Activated CD4-positive, alpha-beta T cell treated with anti-CD3 and anti-CD28 coated beads for 1 hour (primary cell): ENCODE measurements at regions not wholly inside any gene's neighbourhood (a gene's known extent, or its start where the extent isn't known, plus 50 kb on each side); places are given as distances from the start of the nearest gene placed in this dataset.

Experiments
- DNase-seq: peaks from one replicate; pipeline ENCODE4 v3.0.0-alpha.2; 2020

GRCh38 chr18:45447355-45448265, 167.7 kb upstream of the SLC14A2 start:
- DNase-seq = no peak

GRCh38 chr18:45448871-45449270, 166.4 kb upstream of the SLC14A2 start:
- no peak for DNase-seq

- no peak for DNase-seq
Measured at GRCh38 chr18:45449418-45450227, 165.7 kb upstream of the SLC14A2 start.

GRCh38 chr18:45456090-45457021, 158.9 kb upstream of the SLC14A2 start:
- DNase-seq = no peak

- DNase-seq = no peak
Measured at GRCh38 chr18:45458033-45458432, 157.2 kb upstream of the SLC14A2 start.

- no peak for DNase-seq
Measured at GRCh38 chr18:45462179-45462578, 153.1 kb upstream of the SLC14A2 start.

- DNase-seq = no peak
Measured at GRCh38 chr18:45463451-45463850, 151.8 kb upstream of the SLC14A2 start.

GRCh38 chr18:45464619-45465018, 150.7 kb upstream of the SLC14A2 start:
- DNase-seq = no peak

- DNase-seq = no peak
Measured at GRCh38 chr18:45467293-45467692, 148.0 kb upstream of the SLC14A2 start.

GRCh38 chr18:45467945-45468344, 147.3 kb upstream of the SLC14A2 start:
- no peak for DNase-seq

- DNase-seq = no peak
Measured at GRCh38 chr18:45478889-45479288, 136.4 kb upstream of the SLC14A2 start.

- no peak for DNase-seq
Measured at GRCh38 chr18:45480219-45481015, 134.9 kb upstream of the SLC14A2 start.

- DNase-seq = no peak
Measured at GRCh38 chr18:45481821-45482220, 133.5 kb upstream of the SLC14A2 start.

GRCh38 chr18:45482286-45482685, 133.0 kb upstream of the SLC14A2 start:
- DNase-seq = no peak

GRCh38 chr18:45487581-45487980, 127.7 kb upstream of the SLC14A2 start:
- no peak for DNase-seq

- no peak for DNase-seq
Measured at GRCh38 chr18:45488645-45489044, 126.6 kb upstream of the SLC14A2 start.

- no peak for DNase-seq
Measured at GRCh38 chr18:45493830-45494229, 121.4 kb upstream of the SLC14A2 start.

GRCh38 chr18:45494811-45495210, 120.5 kb upstream of the SLC14A2 start:
- no peak for DNase-seq

GRCh38 chr18:45496741-45497140, 118.5 kb upstream of the SLC14A2 start:
- no peak for DNase-seq

- no peak for DNase-seq
Measured at GRCh38 chr18:45497595-45498286, 117.5 kb upstream of the SLC14A2 start.

- DNase-seq = no peak
Measured at GRCh38 chr18:45498287-45498658, 117.0 kb upstream of the SLC14A2 start.
